GM19238 (cell line): ENCODE measurements at regions not wholly inside any gene's neighbourhood (a gene's known extent, or its start where the extent isn't known, plus 50 kb on each side); places are given as distances from the start of the nearest gene placed in this dataset.

Experiments
- DNase-seq: peaks from one replicate; pipeline ENCODE4 v3.0.0; 2011; ENCODE audit warnings: low spot score; ENCODE audit not compliant: insufficient read length

DNA sequence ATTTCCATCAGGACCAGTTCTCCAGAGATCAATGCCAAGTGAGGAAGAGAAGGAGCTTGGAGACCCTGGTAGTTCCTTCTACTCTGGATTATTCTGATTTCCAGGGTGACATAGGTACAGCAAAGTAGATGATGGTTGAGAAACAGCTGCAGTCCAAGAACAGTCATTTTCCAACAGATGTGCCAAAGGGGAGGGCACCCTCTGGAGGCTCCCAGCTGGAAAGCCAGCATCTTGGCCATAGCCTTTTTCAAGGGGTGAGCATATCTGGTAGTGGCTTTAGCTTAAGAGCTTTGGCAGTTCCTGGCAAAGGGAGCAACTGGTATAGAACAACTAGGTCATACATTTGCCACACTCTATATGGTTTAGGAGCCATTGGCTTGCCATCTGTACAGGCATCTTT is 492.7 kb downstream of the RASEF start:
- no peak for DNase-seq

DNA sequence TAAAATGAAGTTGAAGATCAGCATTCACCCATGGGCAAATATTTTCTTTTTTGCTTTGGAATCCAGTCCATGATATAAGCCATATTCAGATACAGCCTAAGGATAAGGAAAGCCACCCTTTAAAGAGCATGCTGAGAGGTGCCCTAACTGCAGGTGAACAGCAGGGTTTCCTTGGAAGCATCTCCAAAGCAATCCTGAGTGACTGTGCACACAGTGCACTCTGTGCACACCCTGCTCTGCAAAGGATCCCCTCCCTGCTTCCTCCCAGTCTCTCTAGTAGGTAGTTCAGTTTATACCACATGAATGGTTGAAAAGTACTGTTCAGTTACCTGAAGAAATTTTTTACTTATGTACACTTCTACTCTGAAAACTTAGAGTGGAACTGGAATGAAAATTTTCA is 491.4 kb downstream of the RASEF start:
- no peak for DNase-seq

DNA sequence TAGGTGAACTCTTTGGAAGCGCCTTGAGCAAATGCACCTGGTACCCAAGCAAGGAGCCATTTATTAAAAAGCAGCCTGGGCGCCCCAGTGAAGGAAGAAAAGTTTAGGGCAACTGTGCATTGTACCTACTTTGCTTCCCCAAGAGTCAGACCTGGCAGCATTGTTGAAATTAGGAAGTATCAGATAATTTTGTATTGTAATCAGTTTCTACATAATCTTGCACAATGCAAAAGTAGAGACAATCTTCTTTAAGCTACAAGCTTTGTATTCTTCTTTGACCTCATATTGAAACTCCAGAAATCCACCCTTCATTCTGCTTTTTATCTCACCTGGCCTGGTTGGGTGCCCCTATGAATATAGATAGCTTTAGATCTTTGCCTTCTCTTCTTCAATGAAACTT is 490.8 kb downstream of the RASEF start:
- no peak for DNase-seq

DNA sequence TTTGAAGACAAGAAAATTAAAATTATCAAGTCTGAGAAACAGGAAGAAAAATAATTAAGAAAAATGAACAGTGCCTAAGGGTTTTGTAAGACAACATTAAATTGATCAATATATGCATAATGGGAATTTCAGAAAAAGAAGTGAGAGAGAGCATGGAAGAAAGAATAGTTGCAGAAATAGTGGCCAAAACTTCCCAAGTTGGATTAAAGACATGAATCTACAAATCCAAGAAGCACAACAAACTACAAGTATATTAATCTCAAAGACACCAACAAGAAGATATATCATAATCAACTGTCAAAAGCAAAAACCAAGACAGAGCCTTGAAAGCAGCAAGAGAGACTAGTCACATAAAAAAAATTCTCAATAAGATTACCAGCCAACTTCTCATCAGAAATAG is 488.0 kb downstream of the RASEF start:
- no peak for DNase-seq

DNA sequence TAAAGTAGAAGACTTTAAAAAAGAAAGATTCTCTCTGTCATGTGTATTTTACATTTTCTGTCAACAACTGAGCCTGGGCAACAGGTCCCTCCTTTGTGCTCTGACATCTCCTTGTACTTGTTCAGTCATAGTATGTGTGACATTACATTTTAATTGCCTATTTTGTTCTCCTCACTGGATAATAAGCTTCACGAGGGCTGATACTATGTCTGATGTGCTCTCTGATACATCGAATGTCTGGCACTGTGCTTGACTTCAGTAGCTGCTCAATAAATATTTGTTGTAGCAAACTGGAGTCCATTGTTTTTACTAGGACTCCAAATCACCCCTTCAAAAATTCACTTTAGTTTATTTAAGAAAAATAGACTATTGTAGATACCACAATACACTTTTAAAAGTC is 482.0 kb downstream of the RASEF start:
- no peak for DNase-seq

DNA sequence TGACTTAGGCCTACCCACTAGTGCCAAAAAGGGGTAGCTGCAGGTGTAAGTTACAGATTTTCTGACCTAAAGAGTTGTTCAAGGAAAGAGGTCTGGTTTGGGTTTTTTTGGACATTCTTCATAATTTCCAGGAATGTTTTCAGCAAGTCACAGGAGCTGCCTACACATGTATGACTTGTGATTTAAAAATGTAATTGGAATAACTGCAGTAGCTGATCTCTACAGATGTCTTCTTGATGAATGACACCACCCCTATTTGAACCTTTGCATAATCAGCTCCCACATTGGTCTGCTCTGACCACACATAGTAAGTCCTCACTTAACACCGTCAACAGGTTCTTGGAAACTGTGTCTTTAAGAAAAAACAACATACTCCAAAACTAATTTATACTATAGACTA is 481.4 kb downstream of the RASEF start:
- no peak for DNase-seq

DNA sequence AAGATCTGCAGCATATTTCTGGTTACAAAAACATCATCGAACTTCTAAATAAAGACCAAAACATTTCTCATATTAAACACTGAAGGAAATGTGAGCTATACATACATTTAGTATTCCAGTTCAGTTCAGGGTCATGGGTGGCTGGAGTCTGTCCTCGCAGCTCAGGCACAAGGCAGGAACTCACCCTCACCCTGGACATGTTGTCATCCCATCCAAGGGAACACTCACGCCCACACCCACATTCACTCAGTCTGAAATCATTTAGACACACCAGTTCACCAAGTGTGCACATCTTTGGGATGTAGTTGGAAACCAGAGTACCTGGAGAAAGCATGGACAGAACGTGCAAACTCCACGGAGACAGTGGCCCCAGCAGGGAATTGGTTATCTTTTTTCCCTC is 481.0 kb downstream of the RASEF start:
- DNase-seq = no peak

DNA sequence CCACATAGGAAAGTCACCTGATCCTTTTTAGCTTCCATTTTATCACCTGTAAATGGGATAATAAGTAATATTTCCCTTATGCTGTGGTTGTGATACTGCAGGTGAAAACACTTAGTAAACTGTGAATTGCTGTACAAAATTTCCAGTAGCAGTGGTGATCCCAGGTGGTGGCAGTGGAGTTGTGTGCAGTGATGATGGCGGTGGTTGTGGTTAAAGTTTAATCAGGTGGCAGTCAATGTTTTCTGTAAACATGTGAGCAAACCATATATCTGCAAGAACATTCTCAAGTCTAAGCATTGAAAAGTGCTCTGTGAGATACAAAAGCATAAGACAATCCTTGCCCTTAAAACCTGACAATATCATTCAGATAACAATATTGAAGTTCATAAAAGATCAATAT is 480.2 kb downstream of the RASEF start:
- no peak for DNase-seq

DNA sequence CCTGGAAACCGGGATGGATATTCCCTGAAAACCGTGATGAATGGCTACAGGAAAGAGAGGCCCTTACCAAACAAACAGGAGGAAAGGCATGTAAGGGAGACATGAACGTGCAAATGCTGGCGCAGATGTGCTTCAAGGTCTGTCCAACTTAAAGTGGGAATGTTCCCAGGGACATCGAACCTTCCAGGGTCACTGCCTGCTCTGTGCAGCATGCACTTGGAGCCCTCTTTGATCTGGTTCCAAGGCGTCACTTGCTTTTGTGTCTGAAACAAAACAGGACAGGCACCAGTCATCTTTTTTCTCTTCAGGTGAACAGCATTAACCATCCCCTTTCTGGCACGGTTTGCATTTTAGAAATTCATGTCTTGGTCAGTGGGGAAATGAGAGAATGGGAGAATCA is 479.4 kb downstream of the RASEF start:
- DNase-seq = no peak

DNA sequence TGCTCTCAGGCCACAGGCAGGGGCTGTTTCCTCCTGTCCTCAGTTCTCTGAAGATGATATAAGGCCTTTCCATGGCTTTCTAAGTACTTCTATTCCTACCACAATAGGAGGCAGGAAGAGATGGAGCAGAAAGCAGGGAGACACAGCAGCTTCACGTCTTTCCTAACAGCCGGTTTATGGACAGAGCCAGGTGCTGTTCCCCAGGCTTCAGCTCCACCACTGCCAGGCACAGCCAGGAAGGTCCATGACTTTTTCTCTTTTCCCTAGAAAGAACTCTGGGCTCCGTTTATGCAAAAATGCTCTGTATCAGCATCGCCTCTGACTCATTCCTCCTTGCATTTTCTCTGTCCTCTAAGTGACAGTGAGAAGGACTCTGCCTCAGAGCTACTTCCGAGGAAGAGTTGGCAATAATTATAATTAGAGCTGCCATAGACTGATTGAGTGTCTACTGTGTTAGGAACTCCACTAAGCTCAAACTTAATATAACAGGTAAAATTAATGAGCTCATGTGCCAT is 478.5 kb downstream of the RASEF start:
- no peak for DNase-seq

DNA sequence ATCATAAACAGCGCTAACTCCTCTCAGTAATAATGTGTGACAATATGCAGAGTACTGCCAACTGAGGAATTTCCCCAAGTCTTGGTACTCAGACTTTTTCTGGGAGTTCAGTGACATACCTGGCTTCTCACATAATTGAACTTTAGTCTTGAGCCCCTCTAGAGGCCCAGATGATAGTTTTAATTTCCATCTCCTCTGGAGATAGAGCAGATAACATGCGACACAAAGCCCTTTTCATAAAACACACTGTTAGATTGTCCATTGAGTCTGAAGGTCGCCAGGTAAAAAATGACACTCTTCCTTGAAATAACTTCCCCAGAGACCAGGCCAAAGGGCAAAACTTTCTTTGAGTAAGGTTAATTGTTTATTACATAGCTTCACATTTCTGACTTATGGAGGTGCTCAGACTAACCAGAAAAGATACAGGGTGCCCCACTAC is 476.0 kb downstream of the RASEF start:
- no peak for DNase-seq

DNA sequence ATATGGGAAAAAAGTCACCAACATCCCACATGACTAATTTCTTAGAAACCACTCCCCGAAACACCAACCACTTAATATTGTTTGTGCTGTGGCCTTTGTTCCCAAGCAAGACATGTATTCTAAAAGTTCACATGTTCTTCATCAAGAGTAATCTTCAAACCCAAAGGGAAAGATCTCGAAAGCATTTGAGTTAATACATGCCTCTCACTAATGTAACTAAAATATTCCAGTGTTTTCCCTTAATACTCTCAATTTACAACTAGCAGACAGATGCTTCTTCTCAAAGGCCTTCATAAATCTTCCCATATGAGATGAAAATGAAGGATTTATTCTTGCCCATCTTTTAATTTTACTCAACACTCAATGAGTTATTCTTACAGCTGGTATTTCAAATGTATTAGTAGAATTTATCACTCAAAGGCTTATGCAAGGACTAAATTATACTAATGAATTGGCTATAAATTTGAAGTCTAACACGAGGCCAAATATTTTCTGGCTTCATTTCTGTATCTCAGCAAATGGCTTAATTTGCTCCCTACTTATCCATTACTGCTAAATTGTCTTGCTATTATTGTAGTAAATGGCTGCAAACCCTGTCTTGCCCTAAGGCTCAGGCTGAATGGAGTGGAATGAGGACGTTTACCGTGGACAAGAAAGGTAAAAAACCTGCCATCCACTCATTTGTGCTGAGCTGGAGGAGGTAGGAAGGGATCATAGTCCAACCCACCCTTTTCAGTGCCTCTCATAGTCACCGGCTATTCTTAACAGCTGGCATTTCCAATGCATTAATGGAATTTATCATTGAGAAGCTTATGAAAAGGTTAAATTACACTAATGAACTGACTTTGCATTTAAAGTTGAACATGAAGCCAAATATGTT is 474.4 kb downstream of the RASEF start:
- DNase-seq = no peak

DNA sequence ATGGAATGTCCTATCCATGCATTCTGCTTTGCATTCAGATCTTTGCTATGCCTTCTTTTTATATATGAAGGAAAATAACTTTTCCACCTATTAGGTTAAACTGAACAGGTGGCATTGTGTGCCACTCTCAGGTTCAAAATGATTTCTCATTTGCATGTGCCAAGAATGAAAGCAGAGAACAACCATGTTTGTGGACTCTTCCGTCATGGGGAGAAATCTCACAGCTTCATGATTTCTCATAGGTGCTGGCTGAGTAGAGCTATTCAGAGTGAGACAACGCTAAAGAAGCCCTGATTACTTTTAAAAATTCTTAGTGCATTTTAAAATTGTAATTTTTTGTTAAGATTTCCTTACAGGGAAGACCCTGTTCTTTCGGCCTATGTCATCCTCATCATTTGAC is 472.1 kb downstream of the RASEF start:
- no peak for DNase-seq

DNA sequence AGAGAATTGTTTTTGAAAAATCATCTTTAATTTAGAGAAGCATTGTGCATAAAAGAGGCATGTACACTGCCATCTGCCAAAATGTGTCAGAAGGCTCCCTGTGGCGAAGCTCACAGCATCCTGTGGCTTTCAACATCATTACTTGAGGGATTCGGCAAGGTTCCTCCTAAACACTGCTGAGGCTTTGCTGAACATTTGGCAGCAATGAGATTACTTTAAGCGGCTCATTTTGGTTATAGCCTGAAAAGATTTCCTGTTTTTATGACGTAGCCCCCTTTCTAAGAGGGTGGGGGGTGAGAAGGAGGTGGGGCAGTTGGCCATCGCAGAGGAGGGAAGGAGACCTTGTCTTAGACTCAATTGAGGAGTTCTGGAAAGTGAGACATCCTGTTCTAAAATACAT is 469.4 kb downstream of the RASEF start:
- no peak for DNase-seq

DNA sequence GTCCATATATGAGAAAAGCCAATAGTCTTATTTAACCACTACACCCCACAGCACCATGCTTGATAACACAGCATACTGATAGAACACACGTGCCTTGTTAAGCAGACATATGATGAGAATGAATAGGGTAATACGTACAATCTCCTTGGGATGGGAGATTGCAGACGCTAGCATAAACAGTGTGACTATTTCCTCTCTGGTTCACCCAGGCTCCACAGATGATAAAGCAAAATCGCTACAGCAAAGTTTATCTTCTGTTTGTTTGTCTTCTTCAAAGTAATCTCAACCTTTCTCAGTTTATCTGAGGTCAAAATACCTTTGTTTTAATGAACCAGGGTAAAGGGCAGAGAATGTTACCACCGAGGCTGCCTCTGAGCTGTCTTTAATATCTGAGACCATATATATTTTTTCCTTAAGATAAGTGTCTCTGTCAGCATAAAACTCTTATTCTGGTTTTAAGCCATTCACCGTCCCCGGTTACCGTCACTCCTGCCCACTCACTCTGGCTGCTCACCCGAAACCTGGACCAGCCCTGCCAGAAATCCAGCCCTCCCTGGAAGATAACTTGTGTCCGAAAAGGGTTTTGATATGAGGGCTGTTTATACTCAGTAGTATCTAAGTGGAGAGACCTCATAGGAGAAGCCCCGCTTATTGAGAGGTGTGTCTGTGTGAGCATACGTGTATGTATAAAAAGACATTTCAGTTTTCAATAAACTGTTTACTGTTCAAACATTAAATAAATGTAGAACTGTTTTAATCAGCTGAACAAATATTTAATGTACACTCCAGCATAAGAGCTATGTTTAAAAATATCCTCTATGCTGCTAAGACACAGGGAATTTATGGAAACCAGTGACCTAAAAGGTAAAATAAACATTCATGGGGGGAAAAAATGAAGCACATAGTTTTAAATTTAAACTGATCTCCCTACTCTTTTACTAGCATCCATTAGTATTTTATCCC is 465.4 kb downstream of the RASEF start:
- DNase-seq = no peak

DNA sequence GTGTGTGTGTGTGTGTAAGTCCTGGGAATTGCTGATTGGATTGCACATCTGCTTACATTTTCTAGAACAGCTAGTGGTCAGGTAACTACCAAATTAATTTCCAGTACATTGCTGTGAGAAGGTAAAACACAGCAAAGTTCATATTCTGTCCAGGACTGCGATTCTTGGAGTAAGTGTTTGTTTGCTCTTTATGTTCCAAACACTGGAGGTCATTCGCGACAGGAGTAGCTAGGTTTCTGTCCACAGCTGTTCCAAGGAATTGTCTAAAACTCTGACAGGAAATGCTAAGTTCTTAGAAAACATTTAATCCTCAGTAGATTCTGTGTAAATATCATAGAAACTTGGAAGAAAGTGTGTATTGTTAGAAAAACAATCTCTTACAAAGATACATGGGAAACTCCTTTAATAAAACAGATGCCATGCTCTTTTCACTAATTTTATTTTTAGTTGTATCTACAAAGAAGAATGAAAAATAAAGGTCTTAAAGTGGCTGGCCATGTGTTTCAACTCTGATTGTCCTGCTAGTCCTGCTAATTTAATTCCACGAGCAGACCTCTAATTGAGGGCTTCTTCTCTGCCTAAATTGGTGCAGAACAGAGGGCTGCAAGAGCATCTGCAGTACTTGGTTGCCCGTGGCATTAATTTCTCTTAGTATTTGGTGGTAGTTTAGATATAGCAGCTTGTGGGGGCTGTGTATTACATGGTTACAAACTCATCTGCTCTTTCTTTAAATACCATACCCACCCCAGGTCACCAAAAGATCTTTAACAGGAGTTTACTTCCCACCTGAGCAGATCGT is 464.5 kb downstream of the RASEF start:
- no peak for DNase-seq

DNA sequence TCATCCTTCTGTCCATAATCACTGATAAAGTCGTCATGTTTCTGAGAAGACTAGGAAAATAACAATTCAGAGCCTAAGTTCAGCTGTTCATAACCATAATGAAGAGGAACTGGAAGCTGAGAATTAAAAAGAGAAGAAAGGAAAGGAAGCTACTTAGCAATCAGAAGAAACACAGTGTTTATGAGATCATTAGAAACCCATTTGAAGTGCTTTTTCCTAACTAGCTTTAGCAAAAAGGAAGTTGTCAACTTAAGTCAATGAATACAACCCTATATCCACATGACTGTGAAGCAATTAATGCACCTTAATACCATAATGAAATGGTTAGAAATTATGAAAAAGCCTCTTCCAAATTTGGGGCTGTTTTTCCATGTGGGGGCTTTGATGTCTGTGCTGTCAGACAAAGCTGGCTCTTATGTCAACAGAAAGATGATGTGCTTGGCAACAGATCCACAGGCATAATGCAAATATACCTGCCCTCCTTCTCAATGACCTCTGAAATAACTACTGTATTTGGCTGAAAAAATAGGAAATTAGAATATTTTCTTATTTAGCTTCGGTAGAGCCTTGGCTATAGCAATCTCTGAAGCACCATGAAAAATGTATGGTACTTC is 463.5 kb downstream of the RASEF start:
- no peak for DNase-seq

DNA sequence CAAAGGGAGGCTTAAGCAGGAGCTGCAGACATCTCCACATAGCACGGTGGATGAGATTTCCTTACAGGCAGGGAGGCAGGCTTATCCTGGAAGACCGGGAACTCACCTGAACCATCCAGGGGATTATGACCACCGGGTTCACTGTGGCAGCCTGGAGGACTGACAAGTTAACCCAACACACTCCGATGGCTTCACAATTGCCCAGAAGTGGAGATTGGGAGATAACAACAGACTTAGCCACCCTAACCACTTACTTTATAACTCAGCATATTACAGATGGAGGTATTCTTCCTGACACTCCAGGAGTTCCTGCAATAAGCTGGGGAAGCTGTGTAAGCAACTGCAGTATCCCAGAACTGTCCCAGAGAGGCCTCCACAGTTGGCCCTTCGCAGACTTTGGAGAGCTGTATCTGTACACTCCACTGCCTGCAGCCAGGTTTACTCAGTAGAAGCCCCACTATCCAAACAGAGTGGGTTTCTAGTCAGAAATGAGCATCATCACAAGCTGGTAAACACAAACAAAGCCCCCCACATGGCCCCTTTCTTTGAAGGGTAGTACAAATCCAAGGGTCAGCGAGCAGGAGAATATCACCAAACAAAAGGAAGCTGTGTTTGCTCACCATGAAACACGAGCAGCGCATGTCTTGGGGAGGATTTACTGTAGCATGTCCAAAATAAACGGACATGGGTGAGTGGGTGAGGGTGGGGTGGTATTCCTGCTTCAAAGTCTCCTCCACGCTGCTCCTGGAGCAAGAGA is 462.2 kb downstream of the RASEF start:
- DNase-seq = no peak

DNA sequence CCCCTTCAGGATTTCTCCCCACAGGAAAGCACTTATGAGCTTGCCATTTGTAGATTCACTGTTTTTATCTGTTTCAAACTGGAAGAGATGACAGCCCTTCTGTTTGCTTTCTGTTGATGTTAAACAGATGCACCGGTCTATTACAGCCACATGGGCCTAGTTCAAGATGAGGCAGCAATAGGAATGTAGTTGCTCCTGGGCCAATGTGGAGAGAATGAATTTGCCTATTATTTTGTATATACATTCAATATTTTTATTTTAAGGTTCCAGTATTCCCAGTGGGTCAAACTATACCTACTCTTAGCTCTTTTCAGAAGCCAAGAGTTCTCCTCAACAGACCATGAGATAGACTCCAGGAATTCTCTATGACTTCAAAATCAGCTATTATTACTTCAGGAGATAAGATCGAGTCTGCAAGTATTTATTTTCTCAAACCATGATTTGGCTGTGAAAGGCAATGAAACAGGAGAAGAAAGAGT is 461.6 kb downstream of the RASEF start:
- DNase-seq = no peak
